Progenitor cell of endocrine pancreas (in vitro differentiated cells): ENCODE measurements at regions not wholly inside any gene's neighbourhood (a gene's known extent, or its start where the extent isn't known, plus 50 kb on each side); places are given as distances from the start of the nearest gene placed in this dataset.

Experiments
- DNase-seq: peaks from one replicate; pipeline ENCODE4 v3.0.0; 2021; ENCODE audit warnings: low spot score; ENCODE audit not compliant: unreplicated experiment
- H3K27ac Mint-ChIP-seq: 2 replicates; pipeline ENCODE4 v1.8.0; 2021; ENCODE audit warnings: mild to moderate bottlenecking, moderate library complexity, mixed read lengths
- H3K27me3 Mint-ChIP-seq: 2 replicates; pipeline ENCODE4 v1.8.0; 2021; ENCODE audit warnings: mixed read lengths
- H3K36me3 Mint-ChIP-seq: 2 replicates; pipeline ENCODE4 v1.8.0; 2022; ENCODE audit warnings: mixed read lengths; ENCODE audit not compliant: insufficient read depth
- H3K4me1 Mint-ChIP-seq: 2 replicates; pipeline ENCODE4 v1.8.0; 2021; ENCODE audit warnings: low read depth, mixed read lengths
- H3K4me3 Mint-ChIP-seq: 2 replicates; pipeline ENCODE4 v1.8.0; 2021; ENCODE audit warnings: low read depth, mild to moderate bottlenecking, moderate library complexity, mixed read lengths
- H3K9me3 Mint-ChIP-seq: 2 replicates; pipeline ENCODE4 v1.8.0; 2021; ENCODE audit warnings: low read depth, mixed read lengths
- CTCF ChIP-seq: fragments of 200-600 bp; sonication (generic); IDR thresholded peaks from one replicate; pipeline ENCODE4 v1.5.0; 2021; ENCODE audit warnings: antibody characterized with exemption, mild to moderate bottlenecking; ENCODE audit not compliant: unreplicated experiment

GRCh38 chr10:37623506-37623905 is 233.9 kb downstream of the ZNF248 start:
- no peaks in the 10 kb centered on the region for H3K36me3 Mint-ChIP-seq
- no peak overlapping the region for H3K4me3 Mint-ChIP-seq
- H3K9me3 Mint-ChIP-seq: peaks cover 63% of the 10 kb centered on the region
- TF ChIP-seq CTCF: no peak
- H3K27ac Mint-ChIP-seq: no peak overlapping the region
- no peaks in the 10 kb centered on the region for H3K27me3 Mint-ChIP-seq
- no peak for DNase-seq
- H3K4me1 Mint-ChIP-seq: no peaks in the 10 kb centered on the region

GRCh38 chr10:37619336-37619735 is 238.1 kb downstream of the ZNF248 start:
- H3K27me3 Mint-ChIP-seq: no peaks in the 10 kb centered on the region
- H3K27ac Mint-ChIP-seq: no peak overlapping the region
- no peak for TF ChIP-seq CTCF
- no peaks in the 10 kb centered on the region for H3K4me1 Mint-ChIP-seq
- no peak for DNase-seq
- no peak overlapping the region for H3K4me3 Mint-ChIP-seq
- H3K36me3 Mint-ChIP-seq: no peaks in the 10 kb centered on the region
- H3K9me3 Mint-ChIP-seq: peaks cover 66% of the 10 kb centered on the region

GRCh38 chr10:37588299-37588698 is 269.1 kb downstream of the ZNF248 start:
- Mint-ChIP-seq H3K27ac (no peak overlapping the region), H3K36me3 (peaks cover 4% of the 10 kb centered on the region), H3K4me3 (no peak overlapping the region), H3K9me3 (peaks cover 44% of the 10 kb centered on the region), H3K4me1 (no peaks in the 10 kb centered on the region), H3K27me3 (no peaks in the 10 kb centered on the region)
- TF ChIP-seq CTCF: no peak
- no peak for DNase-seq

GRCh38 chr10:37584643-37585042 is 272.8 kb downstream of the ZNF248 start:
- TF ChIP-seq CTCF: no peak
- H3K4me1 Mint-ChIP-seq: no peaks in the 10 kb centered on the region
- DNase-seq: no peak
- no peaks in the 10 kb centered on the region for H3K27me3 Mint-ChIP-seq
- no peak overlapping the region for H3K4me3 Mint-ChIP-seq
- H3K36me3 Mint-ChIP-seq: peaks cover 4% of the 10 kb centered on the region
- peaks cover 40% of the 10 kb centered on the region for H3K9me3 Mint-ChIP-seq
- H3K27ac Mint-ChIP-seq: no peak overlapping the region

- Mint-ChIP-seq H3K9me3 (peaks cover 32% of the 10 kb centered on the region), H3K27ac (no peak overlapping the region), H3K4me3 (no peak overlapping the region), H3K27me3 (no peaks in the 10 kb centered on the region), H3K36me3 (no peaks in the 10 kb centered on the region), H3K4me1 (no peaks in the 10 kb centered on the region)
- TF ChIP-seq CTCF: no peak
- no peak for DNase-seq
Observed at GRCh38 chr10:37582237-37582636, 275.2 kb downstream of the ZNF248 start.
